Transverse colon (tissue), 3 donors: ENCODE measurements at regions not wholly inside any gene's neighbourhood (a gene's known extent, or its start where the extent isn't known, plus 50 kb on each side); places are given as distances from the start of the nearest gene placed in this dataset.

Experiments used
- CTCF ChIP-seq, 5 experiments: fragments of 200-600 bp in 3 of 5; fragments of 450-650 bp in 2 of 5; sonication (generic) in 3 of 5; IDR thresholded peaks; 1 replicate in 2 of 5; 2 replicates in 3 of 5; pipeline ENCODE4 v1.5.1; 2016 to 2017; ENCODE audit warnings: antibody characterized with exemption in 5 of 5, inconsistent platforms in 3 of 5, mild to moderate bottlenecking in 2 of 5, moderate library complexity in 1 of 5
- POLR2A ChIP-seq: fragments of 450-650 bp; IDR thresholded peaks from one replicate; pipeline ENCODE4 v1.6.1; 2016; ENCODE audit warnings: antibody characterized with exemption, mild to moderate bottlenecking, moderate library complexity

- TF ChIP-seq CTCF (IDR thresholded peaks at IDR 0.05) (no peak), POLR2A (no peak)
Observed at GRCh38 chr3:23657647-23658046, 148.1 kb upstream of the UBE2E1 start.
